HG03520 (cell line): ENCODE measurements at regions not wholly inside any gene's neighbourhood (a gene's known extent, or its start where the extent isn't known, plus 50 kb on each side); places are given as distances from the start of the nearest gene placed in this dataset.

Experiments used
- ATAC-seq: cut with Tn5 transposase; IDR thresholded peaks from one replicate; pipeline ENCODE4 v1.9.1; 2021; ENCODE audit warnings: mild to moderate bottlenecking, moderate library complexity; ENCODE audit not compliant: unreplicated experiment

DNA sequence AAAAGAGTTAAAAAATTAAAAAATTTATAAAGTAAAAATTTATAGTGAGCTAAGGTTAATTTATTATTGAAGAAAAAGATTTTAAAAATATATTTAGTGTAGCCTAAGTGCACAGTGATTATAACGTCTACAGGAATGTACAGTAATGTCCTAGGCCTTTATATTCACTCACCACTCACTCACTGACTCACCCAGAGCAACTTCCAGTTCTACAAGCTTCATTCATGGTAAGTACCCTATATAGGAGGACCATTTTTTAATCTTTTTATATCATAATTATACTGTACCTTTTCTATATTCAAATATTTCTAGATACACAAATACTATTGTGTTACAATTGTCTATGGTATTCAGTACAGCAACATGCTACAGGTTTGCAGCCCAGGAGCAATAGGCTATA lies 1623.2 kb downstream of the RPA4 start:
- no peak for ATAC-seq

DNA sequence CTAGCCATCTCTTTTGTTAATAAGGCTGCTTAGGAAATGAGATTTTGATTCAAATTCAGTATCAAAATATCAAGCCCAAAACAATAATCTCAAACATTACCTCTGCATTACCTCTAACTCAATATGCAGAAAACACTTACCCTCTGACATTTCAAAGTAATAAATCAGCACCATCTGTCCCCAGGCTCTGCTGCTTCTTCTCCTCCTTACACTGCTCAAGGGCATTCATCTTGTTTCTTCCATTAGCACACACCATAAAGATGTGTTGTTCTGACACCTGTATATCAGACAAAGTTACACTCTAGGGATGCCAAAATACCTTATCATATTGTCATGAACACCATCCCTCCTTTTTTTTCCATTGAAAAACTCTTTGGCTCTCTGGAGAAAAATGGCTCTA lies 1630.3 kb downstream of the RPA4 start:
- no peak for ATAC-seq

DNA sequence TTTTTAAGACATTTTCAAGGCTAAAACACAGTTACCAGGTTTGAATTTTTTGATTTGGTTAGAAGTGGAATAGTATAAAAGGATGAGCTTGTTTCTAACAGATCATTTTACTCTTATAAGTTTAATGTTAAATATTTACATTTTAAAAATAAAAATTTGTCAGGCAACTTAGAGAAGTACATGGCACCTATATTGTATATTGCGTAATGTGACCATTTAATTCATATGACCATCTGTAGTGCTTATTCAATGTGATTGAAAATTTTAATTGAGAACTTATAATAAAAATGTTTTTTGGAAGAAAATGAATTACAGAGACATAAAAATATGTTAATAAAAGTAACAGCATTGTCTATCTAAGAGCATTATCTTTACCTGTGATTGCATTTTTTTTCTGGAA lies 1632.4 kb downstream of the RPA4 start:
- no peak for ATAC-seq

DNA sequence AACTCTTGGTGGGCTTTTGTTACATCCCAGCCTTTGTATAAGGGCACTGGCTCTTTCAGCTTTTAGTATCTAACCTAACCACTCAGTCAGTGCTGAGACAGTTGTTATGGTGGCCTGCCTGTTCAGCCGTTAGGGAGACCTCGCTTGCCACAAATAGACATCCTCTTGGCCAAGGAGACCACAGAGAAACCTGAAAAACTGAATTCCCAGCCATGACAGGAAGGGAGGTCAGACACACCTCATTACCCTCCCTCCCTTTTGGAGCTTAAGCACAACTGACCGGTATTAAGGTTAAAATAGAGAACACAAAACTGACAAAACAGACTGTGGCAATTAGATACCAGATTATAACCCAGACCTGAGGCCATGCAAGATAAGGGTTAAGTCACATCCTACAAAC lies 1639.3 kb downstream of the RPA4 start:
- ATAC-seq = no peak

DNA sequence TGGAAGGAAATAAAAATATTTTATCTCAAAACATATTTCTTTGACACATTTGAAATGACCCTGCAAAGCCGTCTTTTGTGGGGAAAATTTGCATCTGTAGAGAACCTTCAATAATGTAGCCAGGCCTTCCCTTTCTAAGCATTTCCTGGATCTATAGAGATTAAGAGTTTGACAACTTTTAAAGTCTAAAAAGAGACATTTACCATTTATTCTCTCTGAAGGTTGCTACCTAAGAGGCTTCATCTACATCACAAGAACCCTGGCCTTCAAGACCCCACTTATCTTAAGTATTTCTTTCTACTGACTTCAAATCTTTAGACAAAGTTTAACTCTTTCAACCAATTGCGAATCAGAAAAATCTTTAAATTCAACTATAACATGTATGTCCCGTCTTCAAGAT lies 1639.8 kb downstream of the RPA4 start:
- ATAC-seq = no peak

DNA sequence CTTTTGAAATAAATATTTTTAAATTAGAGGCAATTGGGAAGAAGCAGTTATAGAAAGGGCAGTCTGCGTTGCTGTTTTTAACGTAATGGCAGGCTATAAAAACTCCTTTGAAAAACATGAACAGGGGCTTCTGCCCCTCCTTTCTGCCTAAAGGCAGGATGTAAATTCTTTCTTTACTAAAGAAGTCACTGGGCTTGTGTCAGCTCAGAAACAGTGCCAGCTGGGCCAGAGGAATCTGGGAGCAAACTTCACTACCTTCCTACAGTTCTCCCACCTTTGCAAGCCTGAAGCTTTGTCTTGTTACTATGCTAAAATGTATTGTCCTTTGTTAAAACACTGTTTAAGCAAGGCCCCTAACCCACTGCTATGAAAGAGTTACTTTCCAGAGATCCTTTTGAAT lies 1664.8 kb downstream of the RPA4 start:
- no peak for ATAC-seq

DNA sequence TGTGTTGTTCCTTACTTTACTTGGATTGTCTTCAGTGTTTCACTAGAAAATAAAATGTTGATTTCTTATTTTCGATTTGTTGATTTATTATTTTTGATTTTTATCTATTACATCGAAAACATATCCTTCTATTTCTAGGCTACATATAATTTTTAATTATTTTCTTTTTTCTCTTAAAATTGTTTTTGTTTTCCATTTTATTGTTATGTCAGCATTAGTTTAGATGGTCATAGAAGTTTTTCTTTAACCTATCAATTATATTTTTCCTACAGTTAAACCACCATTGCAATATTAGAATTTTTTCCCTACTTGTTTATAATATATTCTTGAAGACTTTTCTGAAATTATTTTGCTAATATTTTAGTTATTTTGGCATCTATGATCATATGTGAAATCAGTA lies 1685.1 kb downstream of the RPA4 start:
- no peak for ATAC-seq

DNA sequence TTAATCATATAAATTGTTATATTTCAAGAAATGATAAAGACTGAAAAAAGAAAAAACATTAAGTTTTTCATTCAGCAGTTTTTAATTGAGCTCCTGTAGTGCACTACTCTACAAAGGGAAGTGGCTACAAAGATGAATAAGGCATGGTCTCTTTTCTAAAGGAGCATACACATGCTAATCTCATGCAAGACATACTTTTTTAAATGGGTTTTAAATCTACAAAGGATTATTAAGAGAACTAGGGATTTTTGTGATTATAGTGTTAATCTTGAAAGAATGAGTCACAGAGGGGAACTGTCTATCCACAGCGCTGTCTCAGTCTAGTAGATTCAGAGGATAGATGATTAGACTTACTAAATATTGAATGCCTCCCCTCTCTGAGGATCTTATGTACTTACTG lies 1722.2 kb downstream of the RPA4 start:
- no peak for ATAC-seq

DNA sequence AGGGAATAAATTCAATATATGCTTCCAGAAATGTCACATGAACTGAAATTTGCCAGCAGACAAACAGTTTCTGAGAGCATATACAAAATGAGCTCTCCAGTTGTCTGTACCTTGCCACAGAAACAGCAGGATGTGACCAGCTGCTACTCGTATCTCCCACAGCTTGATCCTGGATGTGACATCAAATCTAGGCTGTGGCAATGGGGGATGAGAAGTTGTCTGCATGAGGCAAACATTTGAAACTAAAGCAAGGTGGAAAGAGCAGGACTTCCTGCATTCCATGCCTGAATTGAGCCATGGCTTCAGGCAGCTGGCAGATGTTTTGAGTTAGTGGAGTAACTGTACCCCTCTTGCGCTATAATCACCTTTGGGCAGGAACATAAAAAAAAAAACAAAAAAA lies 1724.0 kb downstream of the RPA4 start:
- no peak for ATAC-seq

DNA sequence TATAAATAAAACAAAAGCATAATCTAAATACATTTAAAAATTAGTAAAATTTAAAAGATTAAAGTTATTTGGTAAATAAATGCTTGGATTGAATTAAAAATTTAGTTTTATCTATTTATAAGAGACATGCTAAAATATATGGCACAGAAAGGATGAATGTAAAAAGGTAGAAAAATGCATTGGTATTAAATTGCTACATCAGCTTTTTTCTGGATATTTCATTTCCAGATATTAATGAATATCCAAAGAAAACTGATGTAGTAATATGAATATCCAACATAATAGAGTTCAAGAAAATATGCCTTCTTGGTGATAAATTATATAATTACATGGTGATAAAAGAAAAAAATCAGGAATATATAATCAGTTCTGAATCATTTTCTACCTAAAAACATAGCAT lies 1743.9 kb downstream of the RPA4 start:
- no peak for ATAC-seq

DNA sequence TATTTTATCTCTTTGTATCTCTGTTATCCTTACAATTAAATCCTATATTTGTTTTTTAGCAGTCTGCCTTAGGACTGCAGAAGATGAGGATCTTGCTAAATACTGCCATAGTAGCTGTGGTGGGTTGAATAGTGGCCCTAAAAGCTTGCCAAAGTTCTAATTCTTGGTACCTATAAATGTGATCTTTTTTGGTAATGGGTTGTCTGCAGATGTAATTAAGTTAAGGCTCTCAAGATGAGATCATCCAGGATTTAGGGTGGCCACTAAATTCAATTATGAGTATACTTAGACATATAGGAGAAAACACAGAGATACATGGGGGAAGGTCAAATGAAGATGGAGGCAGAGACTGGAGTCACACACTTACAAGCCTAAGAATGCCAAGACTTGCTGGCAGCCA lies 1753.7 kb downstream of the RPA4 start:
- no peak for ATAC-seq

DNA sequence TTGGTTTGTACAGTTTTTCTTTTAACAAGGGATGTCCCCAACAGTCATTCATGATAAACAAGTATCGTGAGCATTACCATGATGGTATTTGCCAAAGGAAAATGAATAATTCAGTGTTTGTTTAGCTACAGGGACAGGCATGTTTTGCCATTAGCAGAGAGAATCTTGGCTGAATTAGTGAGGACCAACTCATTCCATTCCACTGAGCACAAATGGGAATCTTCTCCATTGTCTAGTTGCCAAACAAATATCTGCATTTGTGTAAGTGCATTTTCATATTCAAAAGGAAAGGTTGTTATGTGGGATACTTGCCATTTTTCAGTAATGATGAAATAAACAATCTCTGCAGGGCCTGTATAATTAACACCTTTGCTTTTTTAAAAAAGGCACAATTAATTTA lies 1762.6 kb downstream of the RPA4 start:
- ATAC-seq = no peak

DNA sequence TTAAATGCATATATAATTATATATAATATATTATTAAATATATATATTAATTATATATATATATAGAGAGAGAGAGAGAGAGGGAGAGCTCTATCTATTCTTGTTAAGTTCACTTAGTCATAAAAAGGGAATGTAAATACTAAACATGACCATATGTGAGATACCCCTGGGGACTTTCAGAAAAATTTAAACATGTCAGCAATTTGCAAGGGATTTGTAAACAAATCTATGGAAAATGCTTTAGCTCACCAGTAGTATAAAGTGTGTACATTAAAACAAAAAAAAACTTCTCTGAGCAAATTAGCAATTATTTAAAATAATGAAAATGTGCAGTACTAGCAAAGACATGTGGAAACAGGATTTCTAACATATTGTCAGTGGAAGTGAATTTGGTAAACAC lies 1755.5 kb downstream of the PCDH19 start:
- no peak for ATAC-seq
